ENCODE measurements at regions not wholly inside any gene's neighbourhood (a gene's known extent, or its start where the extent isn't known, plus 50 kb on each side); places are given as distances from the start of the nearest gene placed in this dataset.
"Not testable (repeated sequence)": the region's sequence is repeated elsewhere in the genome, so short reads cannot be mapped to it uniquely, and the experiment has no call there.

GRCh38 chr5:53799644-53800043 lies 239.2 kb downstream of the NDUFS4 start:
- not testable (repeated sequence) for TF ChIP-seq CTCF (IDR thresholded peaks at IDR 0.05); ZFX (IDR thresholded peaks at IDR 0.05; ENCODE audit: borderline replicate concordance)

All from 22Rv1 (cell line).